Umbilical cord (tissue), 1 donor: ENCODE measurements at regions not wholly inside any gene's neighbourhood (a gene's known extent, or its start where the extent isn't known, plus 50 kb on each side); places are given as distances from the start of the nearest gene placed in this dataset.

Source experiments
- DNase-seq: peaks from one replicate; pipeline ENCODE4 v3.0.0-alpha.2; 2015; ENCODE audit warnings: low spot score

- DNase-seq, result peak; percentile 17
These were observed 352.0 kb downstream of the SOX2 start for GRCh38 chr3:182063742-182064141.

DNA sequence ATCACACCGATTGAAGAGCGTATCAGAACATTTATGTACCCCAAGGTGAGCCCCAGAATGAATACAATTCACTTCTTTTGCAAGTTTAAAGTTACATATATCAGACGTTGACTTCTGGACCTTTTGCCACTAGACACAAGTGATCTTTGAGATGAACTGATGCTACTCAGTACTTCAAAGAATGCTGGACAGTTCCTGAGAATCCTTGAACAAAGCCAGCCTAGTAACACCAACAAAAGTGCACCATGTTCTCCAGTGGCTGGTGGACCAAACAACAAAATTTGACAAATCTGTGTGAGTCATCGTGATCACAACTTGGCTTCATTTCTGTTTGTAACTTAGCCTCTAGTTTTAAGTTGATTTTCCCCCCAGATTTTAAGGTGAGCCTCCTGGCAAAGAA, 355.7 kb downstream of the SOX2 start:
- no peak for DNase-seq

- DNase-seq, result no peak
These were observed 366.6 kb downstream of the SOX2 start for GRCh38 chr3:182078316-182078715.

- no peak for DNase-seq
These were observed 367.2 kb downstream of the SOX2 start for GRCh38 chr3:182078929-182079328.

DNA sequence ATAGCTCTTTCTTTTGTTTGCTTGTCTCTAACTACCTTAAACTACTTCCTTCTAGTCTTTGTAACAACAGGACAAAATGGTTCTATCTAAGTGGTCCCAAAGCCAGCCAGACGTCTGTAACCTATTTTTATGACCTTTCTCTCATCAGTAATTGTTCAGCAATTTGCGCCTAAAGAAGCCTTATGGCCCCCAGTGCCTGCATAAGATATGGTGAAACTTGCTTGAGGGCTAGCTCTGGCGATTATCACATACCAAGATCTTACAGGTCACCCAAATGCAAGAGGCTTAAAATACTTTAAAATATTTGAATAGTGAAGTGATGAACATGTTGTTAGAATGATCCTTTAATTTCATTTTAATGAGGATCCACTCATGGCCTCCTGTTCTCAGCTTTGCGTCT, 369.4 kb downstream of the SOX2 start:
- DNase-seq, result no peak

- peak; percentile 7 for DNase-seq
These were observed 371.4 kb downstream of the SOX2 start for GRCh38 chr3:182083112-182083511.

- no peak for DNase-seq
These were observed 381.0 kb downstream of the SOX2 start for GRCh38 chr3:182092662-182093262.

DNA sequence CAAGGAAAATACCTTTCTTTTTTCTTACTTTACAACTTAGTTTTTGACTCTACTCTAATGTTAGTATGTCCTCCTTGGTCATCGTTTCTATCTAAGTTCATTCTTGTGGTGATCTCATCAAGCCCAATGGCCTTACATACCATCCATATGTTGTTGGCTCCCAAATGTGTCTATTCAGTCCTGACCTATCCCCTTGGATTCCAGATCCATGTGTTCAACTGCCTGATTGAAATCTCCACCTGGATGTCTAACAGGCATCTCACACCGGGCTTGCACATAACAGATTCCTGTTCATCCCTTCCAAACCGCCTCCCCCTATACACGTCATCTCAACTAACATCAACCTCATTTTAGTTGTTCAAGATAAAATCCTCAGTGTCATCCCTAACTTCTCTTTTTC, 382.6 kb downstream of the SOX2 start:
- no peak for DNase-seq

GRCh38 chr3:182104881-182105280, 393.2 kb downstream of the SOX2 start:
- peak; percentile 38 for DNase-seq

- DNase-seq, result no peak
These were observed 394.1 kb downstream of the SOX2 start for GRCh38 chr3:182105875-182106274.

GRCh38 chr3:182108371-182108770, 396.6 kb downstream of the SOX2 start:
- no peak for DNase-seq

GRCh38 chr3:182111967-182112366, 400.2 kb downstream of the SOX2 start:
- no peak for DNase-seq

DNA sequence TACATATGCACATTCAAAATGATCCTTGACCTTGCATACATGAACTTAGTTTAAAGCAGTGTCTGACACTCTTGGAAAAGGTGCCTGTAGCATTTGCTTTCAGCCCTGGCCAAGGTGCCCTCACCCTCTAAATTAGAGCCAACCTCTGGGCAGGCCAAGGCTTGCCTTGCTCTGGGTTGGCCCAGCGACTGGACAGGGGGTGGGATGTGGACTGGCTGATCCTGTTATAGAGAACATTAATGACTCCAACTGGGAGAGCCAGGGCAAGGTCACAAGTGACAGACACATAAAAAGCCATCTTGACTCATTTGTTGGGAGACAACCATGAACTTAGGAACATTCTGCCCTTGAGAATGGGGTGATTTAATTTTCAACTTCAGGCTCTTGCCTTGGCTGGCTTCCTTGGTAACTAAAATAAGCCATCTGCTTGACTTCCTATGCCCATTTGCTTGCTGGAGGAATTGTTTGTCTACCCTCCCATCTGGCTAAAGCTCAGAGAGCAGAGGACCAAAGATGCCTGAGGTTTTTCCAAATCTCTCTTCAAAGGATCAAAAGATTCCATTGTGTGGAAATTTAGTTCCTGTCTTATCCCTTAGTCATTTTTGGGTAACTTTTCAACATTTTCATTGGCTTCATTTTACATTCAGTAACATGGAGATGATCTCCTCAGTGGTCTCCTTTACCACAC, 403.7 kb downstream of the SOX2 start:
- DNase-seq, result no peak

DNA sequence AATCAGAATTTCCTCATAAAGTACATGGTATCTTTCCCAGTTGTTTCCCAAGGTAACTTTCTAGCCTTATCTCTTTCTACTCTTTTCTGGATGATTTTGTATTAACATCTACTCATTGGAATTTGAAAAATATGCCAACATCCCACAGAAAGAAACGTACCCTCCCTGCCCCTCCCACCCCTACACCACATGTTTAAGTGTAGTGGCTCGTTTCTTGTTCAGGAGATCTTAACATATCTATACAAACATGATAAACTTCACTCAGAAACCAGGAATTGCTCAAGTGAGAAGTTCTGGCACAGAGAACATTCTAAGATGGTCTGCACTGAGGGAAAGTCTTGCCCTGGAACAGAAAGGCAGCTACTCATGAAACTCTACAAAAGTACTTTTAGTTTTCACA, 404.7 kb downstream of the SOX2 start:
- no peak for DNase-seq

DNA sequence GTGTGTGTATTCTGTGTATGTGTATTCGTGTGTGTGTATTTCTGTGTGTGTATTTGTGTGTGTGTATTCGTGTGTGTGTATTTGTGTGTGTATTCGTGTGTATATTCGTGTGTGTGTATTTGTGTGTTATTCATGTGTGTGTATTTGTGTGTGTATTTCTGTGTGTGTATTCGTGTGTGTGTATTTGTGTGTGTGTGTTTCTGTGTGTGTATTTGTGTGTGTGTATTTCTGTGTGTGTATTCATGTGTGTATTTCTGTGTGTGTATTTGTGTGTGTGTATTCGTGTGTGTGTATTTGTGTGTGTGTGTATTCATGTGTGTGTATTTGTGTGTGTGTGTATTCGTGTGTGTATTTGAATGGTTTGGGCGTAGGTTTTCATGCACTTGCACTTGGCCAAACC, 405.4 kb downstream of the SOX2 start:
- DNase-seq, result no peak

- DNase-seq, result peak; percentile 5
These were observed 405.9 kb downstream of the SOX2 start for GRCh38 chr3:182117583-182117982.

- DNase-seq, result no peak
These were observed 406.3 kb downstream of the SOX2 start for GRCh38 chr3:182118066-182118465.

DNA sequence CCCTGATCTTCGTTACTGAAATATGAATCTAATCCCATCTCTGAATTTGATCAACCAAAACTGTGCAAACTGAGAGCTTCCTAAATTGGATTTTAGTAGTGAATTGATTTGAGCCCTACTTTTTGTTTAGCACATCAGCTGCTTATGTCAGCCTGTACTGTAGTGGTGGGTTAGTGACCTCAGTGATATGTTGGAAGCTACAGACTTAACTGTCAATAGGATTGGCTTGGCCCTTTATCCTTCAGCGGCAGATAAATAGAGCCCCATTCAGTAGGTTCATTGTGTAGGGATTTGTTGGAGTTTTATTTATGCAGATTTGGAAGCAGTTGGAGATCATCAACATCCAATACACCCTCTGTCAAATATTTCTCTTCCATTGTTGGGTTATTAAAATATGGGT, 409.7 kb downstream of the SOX2 start:
- DNase-seq, result no peak

- DNase-seq, result no peak
These were observed 411.1 kb downstream of the SOX2 start for GRCh38 chr3:182122779-182123178.

GRCh38 chr3:182124187-182124586, 412.5 kb downstream of the SOX2 start:
- DNase-seq, result no peak

DNA sequence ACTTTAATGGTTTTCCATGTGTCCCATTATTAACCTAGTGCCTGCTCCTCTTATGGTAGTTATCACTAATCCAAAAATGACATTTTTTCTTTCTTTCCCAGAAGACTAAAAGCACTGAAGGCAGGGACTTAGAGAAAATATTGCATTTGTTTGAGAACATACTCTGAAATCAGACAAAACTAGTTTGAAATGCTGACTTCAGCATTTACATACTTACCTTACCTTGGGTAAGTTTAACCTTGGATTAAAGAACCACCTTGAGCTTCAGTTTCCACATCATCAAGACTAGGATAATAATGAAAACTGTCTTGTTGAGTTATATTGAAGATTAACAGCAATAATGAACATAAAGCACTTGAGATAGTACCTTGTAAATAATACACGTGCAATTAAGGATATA, 413.0 kb downstream of the SOX2 start:
- no peak for DNase-seq

DNA sequence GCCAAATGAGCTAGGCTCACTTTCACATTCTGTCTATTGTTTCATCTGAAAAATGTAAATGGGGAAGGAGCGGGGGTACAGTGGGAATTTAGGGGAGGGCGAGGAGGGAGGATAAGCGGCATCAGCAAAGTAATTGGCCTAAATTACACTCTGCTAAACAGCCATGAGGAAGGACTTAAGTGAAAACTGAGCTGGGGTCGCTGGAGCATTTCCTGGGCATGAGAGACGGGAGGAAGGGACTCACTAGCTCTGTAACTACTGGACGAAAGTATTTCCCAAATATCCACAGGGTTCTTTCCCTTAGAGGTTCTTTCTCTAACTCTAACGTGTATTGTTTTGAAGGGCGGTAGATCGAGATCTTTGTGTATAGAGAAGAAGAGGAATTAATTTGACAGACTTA, 418.0 kb downstream of the SOX2 start:
- DNase-seq, result no peak

DNA sequence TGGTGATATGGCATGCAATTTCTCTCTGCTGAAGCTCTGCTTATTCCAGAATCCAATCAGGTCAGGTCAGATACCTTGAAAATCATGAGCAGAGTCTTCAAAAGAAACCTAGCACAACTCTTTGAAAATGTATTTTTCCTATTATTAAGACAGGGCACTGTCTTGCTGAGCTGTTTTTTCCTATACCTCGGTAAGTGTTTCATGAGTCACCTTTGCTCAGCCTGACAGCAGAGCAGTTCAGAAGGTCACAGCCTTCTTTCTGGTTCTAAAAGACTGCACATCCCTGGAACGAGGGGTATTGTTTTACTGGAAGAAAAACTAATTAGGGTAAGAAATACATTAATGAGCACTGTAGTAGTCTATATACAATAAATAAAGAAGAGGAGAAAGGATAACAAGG, 422.0 kb downstream of the SOX2 start:
- no peak for DNase-seq

DNA sequence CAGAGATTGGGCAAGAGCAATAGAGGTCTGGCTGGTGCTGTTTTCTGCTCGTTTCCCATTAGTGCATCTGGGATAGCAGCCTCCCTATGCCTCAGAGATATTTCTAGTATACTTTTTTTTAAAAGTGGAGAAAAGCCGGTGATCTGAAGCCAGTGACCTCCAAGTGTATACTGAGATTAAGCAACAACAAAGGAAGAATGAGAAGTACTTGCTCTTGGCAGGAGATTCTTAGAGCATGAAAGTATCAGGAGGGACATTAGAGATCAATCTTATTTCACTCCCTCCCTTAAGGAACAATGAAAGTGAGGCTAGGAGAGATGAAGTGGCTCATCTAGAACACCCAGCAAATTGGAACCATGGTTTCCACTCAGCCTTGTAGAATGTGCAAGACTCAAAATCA, 423.3 kb downstream of the SOX2 start:
- no peak for DNase-seq
